ENCODE measurements at regions not wholly inside any gene's neighbourhood (a gene's known extent, or its start where the extent isn't known, plus 50 kb on each side); places are given as distances from the start of the nearest gene placed in this dataset.

GRCh38 chr7:22597844-22598243 lies 97.9 kb upstream of the STEAP1B start:
- no peak overlapping the region for H3K23ac ChIP-seq (ENCODE audit: insufficient read length)
- H3K36me3 ChIP-seq (ENCODE audit: control insufficient read depth in 2 of 4, insufficient read depth in 4 of 4, low read length in 3 of 4): no peaks in the 10 kb centered on the region
- TF ChIP-seq TAF1 (IDR thresholded peaks at IDR 0.05; ENCODE audit: low read depth, low read length): no peak
- no peak for TF ChIP-seq NRF1 (IDR thresholded peaks at IDR 0.05; ENCODE audit: low read depth, low read length)
- H3K18ac ChIP-seq (ENCODE audit: extremely low read depth, low read length): no peak overlapping the region
- DNase-seq (ENCODE audit: low read depth in 1 of 2, low spot score in 2 of 2) (no peak), FAIRE-seq (no peak)
- H3K27me3 ChIP-seq (replicated peaks in 1 of 4; ENCODE audit: control insufficient read depth in 3 of 4, extremely low read depth in 1 of 4, insufficient read depth in 3 of 4, low read length in 3 of 4): no peaks in the 10 kb centered on the region
- H3K4me1 ChIP-seq (replicated peaks in 1 of 4; ENCODE audit: control insufficient read depth in 3 of 4, insufficient read depth in 4 of 4, low read length in 3 of 4): peaks cover 0 to 3% (median 0%) of the 10 kb centered on the region in 4 experiments; a peak in 1 of 7 replicates
- no peak overlapping the region for H3K4ac ChIP-seq (replicated peaks; ENCODE audit: insufficient read length, low read depth, low read length)
- H3K23me2 ChIP-seq (ENCODE audit: low read depth, low read length): no peaks in the 10 kb centered on the region
- H4K8ac ChIP-seq (ENCODE audit: extremely low read depth, insufficient read depth, low read length): no peak overlapping the region
- H3K9ac ChIP-seq (replicated peaks in 1 of 4; ENCODE audit: extremely low read depth in 1 of 4, low read depth in 3 of 4, low read length in 3 of 4): no peak overlapping the region
- no peak overlapping the region for H2BK120ac ChIP-seq (replicated peaks; ENCODE audit: low read depth, low read length)
- no peak overlapping the region for H3K4me2 ChIP-seq (ENCODE audit: insufficient read depth in 1 of 2, low read depth in 2 of 2, low read length in 2 of 2)
- no peak overlapping the region for H2BK15ac ChIP-seq (ENCODE audit: low read length)
- no peaks in the 10 kb centered on the region for H4K20me1 ChIP-seq (replicated peaks in 1 of 2; ENCODE audit: control insufficient read depth in 1 of 2, insufficient read depth in 2 of 2, low read length in 2 of 2)
- no peak overlapping the region for H3K56ac ChIP-seq (replicated peaks; ENCODE audit: insufficient read length, low read depth, low read length)
- no peak overlapping the region for H2AK5ac ChIP-seq (ENCODE audit: low read depth, low read length)
- H3K79me1 ChIP-seq (ENCODE audit: low read depth, low read length): no peaks in the 10 kb centered on the region
- no peak overlapping the region for H4K91ac ChIP-seq (replicated peaks; ENCODE audit: insufficient read length, low read length)
- H2BK20ac ChIP-seq (ENCODE audit: low read length): no peak overlapping the region
- WGBS, 2 experiments (ENCODE audit: extremely low coverage in 1 of 2, insufficient coverage in 1 of 2, insufficient read length in 1 of 2, insufficient replicate concordance in 2 of 2, low coverage in 1 of 2, low lambda C conversion rate in 2 of 2, missing lambda C conversion rate in 1 of 2): 90% methylated on average over 3 of the region's 3 CpGs; no CpG with 5 or more reads in 1 of the 2 experiments
- POLR2A ChIA-PET (ENCODE audit: partially characterized antibody): no interaction called here
- CTCF ChIA-PET (ENCODE audit: partially characterized antibody): interaction anchor here (0.8 to 5.1 kb wide), 4 partner anchors 11 to 131 kb away, joined by 3 to 26 read pairs (median 4); no protein-coding TSS in a partner anchor
- H3K79me2 ChIP-seq (ENCODE audit: control insufficient read depth in 1 of 2, insufficient read depth in 2 of 2, low read length in 2 of 2): no peaks in the 10 kb centered on the region
- no peak overlapping the region for H2AFZ ChIP-seq (ENCODE audit: low read length)
- no peak overlapping the region for H3K14ac ChIP-seq (ENCODE audit: insufficient read length)
- no peak overlapping the region for H2BK5ac ChIP-seq (ENCODE audit: low read depth, low read length)
- H2BK12ac ChIP-seq (ENCODE audit: low read depth, low read length): no peak overlapping the region
- H3K4me3 ChIP-seq (ENCODE audit: extremely low read depth in 1 of 4, insufficient read depth in 2 of 4, low read depth in 3 of 4, low read length in 4 of 4): no peak overlapping the region
- no peaks in the 10 kb centered on the region for H3K9me3 ChIP-seq (ENCODE audit: insufficient read depth in 2 of 2, low read depth in 1 of 2, low read length in 1 of 2)
- no peak overlapping the region for H3K27ac ChIP-seq (ENCODE audit: low read depth, low read length)
- H4K5ac ChIP-seq (ENCODE audit: insufficient read length, low read depth, low read length): no peak overlapping the region
